ENCODE measurements at regions not wholly inside any gene's neighbourhood (a gene's known extent, or its start where the extent isn't known, plus 50 kb on each side); places are given as distances from the start of the nearest gene placed in this dataset.

- no peak for TF ChIP-seq FOXM1 (IDR thresholded peaks at IDR 0.05; ENCODE audit: low read depth)
- TF ChIP-seq, protein P1, sequence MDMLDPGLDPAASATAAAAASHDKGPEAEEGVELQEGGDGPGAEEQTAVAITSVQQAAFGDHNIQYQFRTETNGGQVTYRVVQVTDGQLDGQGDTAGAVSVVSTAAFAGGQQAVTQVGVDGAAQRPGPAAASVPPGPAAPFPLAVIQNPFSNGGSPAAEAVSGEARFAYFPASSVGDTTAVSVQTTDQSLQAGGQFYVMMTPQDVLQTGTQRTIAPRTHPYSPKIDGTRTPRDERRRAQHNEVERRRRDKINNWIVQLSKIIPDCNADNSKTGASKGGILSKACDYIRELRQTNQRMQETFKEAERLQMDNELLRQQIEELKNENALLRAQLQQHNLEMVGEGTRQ (IDR thresholded peaks at IDR 0.05; ENCODE audit: borderline replicate concordance, low read depth, low read length), result no peak
- no peak for TF ChIP-seq RAD21 (IDR thresholded peaks at IDR 0.05; ENCODE audit: low read length)
These were observed 170.6 kb upstream of the STXBP6 start (continued) for GRCh38 chr14:25220514-25220913.

- no peak overlapping the region for H3K4me3 ChIP-seq (ENCODE audit: low read depth in 2 of 2, low read length in 1 of 2)
- ChIA-PET CTCF (no interaction called here), POLR2A (no interaction called here)
- no peaks in the 10 kb centered on the region for H3K36me3 ChIP-seq (replicated peaks in 1 of 2; ENCODE audit: control insufficient read depth in 1 of 2, insufficient read depth in 2 of 2, low read length in 1 of 2)
- no peaks in the 10 kb centered on the region for H3K9me3 ChIP-seq
- H3K79me2 ChIP-seq (ENCODE audit: insufficient read depth), result no peaks in the 10 kb centered on the region
- H3K27me3 ChIP-seq (ENCODE audit: insufficient read depth), result no peaks in the 10 kb centered on the region; the same call in 1 of the 2 replicates
- no peak for DNase-seq
- H4K20me1 ChIP-seq (ENCODE audit: insufficient read depth), result no peaks in the 10 kb centered on the region
- H3K9me2 ChIP-seq, result no peaks in the 10 kb centered on the region
- H3K4me1 ChIP-seq (ENCODE audit: control insufficient read depth in 1 of 2, insufficient read depth in 2 of 2, low read depth in 1 of 2, low read length in 1 of 2), result no peaks in the 10 kb centered on the region
- no peaks in the 10 kb centered on the region for H3F3A ChIP-seq (replicated peaks; ENCODE audit: insufficient read depth)
- no peak overlapping the region for H3K4me2 ChIP-seq
- no peak overlapping the region for H3K27ac ChIP-seq (ENCODE audit: low read depth in 2 of 2, low read length in 1 of 2)
- H2AFZ ChIP-seq (ENCODE audit: low read depth), result no peak overlapping the region
- H3K9ac ChIP-seq, result no peak overlapping the region
- TF ChIP-seq ELF1 (IDR thresholded peaks at IDR 0.05), result no peak
- no peak for TF ChIP-seq TAF1 (IDR thresholded peaks at IDR 0.05; ENCODE audit: borderline replicate concordance, low read depth, low read length)
- TF ChIP-seq FOSL2 (IDR thresholded peaks at IDR 0.05; ENCODE audit: borderline replicate concordance, low read depth), result no peak
- TF ChIP-seq RFX5 (IDR thresholded peaks at IDR 0.05; ENCODE audit: low read length), result no peak
- TF ChIP-seq RCOR1 (IDR thresholded peaks at IDR 0.05; ENCODE audit: low read length), result no peak
- TF ChIP-seq CHD2 (IDR thresholded peaks at IDR 0.05; ENCODE audit: low read length, partially characterized antibody), result no peak
- no peak for TF ChIP-seq PBX3 (IDR thresholded peaks at IDR 0.05)
- TF ChIP-seq EZH2phosphoT487 (IDR thresholded peaks at IDR 0.05; ENCODE audit: borderline replicate concordance, low read depth), result no peak
- no peak for TF ChIP-seq EP300 (IDR thresholded peaks at IDR 0.05; ENCODE audit: borderline replicate concordance in 1 of 2, low read depth in 1 of 2, low read length in 1 of 2)
These were observed 165.7 kb upstream of the STXBP6 start for GRCh38 chr14:25215607-25216006.

DNA sequence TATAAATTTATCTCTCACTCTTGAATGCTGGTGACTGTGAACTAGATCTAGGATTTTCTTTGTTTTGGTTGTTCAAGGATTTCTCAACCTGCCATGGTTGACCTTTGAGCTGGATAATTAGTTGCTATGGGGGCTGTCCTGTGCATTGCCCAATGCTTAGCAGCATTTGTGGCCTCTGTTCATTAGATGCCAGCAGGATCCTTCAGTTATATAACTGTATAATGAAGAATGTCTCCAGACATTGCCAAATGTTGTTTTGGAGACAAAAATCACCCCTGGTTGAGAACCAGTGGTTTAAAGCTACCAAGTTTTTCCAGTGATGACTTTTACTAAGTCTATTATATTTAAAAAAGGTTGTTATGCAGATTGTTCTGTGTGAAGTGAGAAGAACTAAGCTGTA is 147.9 kb upstream of the STXBP6 start:
- no peaks in the 10 kb centered on the region for H3K27me3 ChIP-seq (ENCODE audit: insufficient read depth)
- TF ChIP-seq CHD2 (IDR thresholded peaks at IDR 0.05; ENCODE audit: low read length, partially characterized antibody) (no peak), GATA2 (CRISPR knock-in tag; IDR thresholded peaks at IDR 0.05) (no peak), FOXM1 (IDR thresholded peaks at IDR 0.05; ENCODE audit: low read depth) (no peak), FOSL2 (IDR thresholded peaks at IDR 0.05; ENCODE audit: borderline replicate concordance, low read depth) (no peak), REST (IDR thresholded peaks at IDR 0.05; ENCODE audit: low read depth, low read length) (no peak), TAF1 (IDR thresholded peaks at IDR 0.05; ENCODE audit: borderline replicate concordance, low read depth, low read length) (no peak), YY1 (IDR thresholded peaks at IDR 0.05; ENCODE audit: low read depth) (no peak), SIN3A (IDR thresholded peaks at IDR 0.05; ENCODE audit: borderline replicate concordance, low read depth, low read length) (no peak), RAD21 (IDR thresholded peaks at IDR 0.05; ENCODE audit: low read length) (no peak)
- TF ChIP-seq, protein P1 (IDR thresholded peaks at IDR 0.05; ENCODE audit: borderline replicate concordance, low read depth, low read length), result no peak
- POLR2A ChIA-PET, result no interaction called here
- H3K9me3 ChIP-seq, result no peaks in the 10 kb centered on the region
- no peak for DNase-seq
- CTCF ChIA-PET, result no interaction called here
- no peaks in the 10 kb centered on the region for H3K9me2 ChIP-seq
- no peaks in the 10 kb centered on the region for H3F3A ChIP-seq (replicated peaks; ENCODE audit: insufficient read depth)
- H3K79me2 ChIP-seq (ENCODE audit: insufficient read depth), result no peaks in the 10 kb centered on the region
- no peaks in the 10 kb centered on the region for H4K20me1 ChIP-seq (ENCODE audit: insufficient read depth)
- no peak overlapping the region for H3K9ac ChIP-seq
- no peak overlapping the region for H3K4me2 ChIP-seq
- no peaks in the 10 kb centered on the region for H3K4me1 ChIP-seq (ENCODE audit: control insufficient read depth in 1 of 2, insufficient read depth in 2 of 2, low read depth in 1 of 2, low read length in 1 of 2)
- no peaks in the 10 kb centered on the region for H3K36me3 ChIP-seq (replicated peaks in 1 of 2; ENCODE audit: control insufficient read depth in 1 of 2, insufficient read depth in 2 of 2, low read length in 1 of 2)
- no peak overlapping the region for H3K4me3 ChIP-seq (ENCODE audit: low read depth in 2 of 2, low read length in 1 of 2)
- no peak overlapping the region for H2AFZ ChIP-seq (ENCODE audit: low read depth)
- no peak overlapping the region for H3K27ac ChIP-seq (ENCODE audit: low read depth in 2 of 2, low read length in 1 of 2)

Data from SK-N-SH (cell line).